GM21737 (cell line): ENCODE measurements at regions not wholly inside any gene's neighbourhood (a gene's known extent, or its start where the extent isn't known, plus 50 kb on each side); places are given as distances from the start of the nearest gene placed in this dataset.

Experiments
- ATAC-seq: cut with Tn5 transposase; IDR thresholded peaks from one replicate; pipeline ENCODE4 v1.9.1; 2021; ENCODE audit warnings: mild to moderate bottlenecking, moderate library complexity; ENCODE audit not compliant: unreplicated experiment

GRCh38 chr6:87815449-87815848 lies 113.4 kb upstream of the AKIRIN2 start:
- no peak for ATAC-seq

- no peak for ATAC-seq
These were observed 106.1 kb upstream of the AKIRIN2 start for GRCh38 chr6:87808005-87808757.

GRCh38 chr6:87807475-87807874 lies 105.4 kb upstream of the AKIRIN2 start:
- peak; percentile 73 for ATAC-seq

- no peak for ATAC-seq
These were observed 104.6 kb upstream of the AKIRIN2 start for GRCh38 chr6:87806635-87807034.

GRCh38 chr6:87806099-87806498 lies 104.1 kb upstream of the AKIRIN2 start:
- ATAC-seq = no peak

- no peak for ATAC-seq
These were observed 101.8 kb upstream of the AKIRIN2 start for GRCh38 chr6:87803791-87804190.

GRCh38 chr6:87799651-87800050 lies 97.6 kb upstream of the AKIRIN2 start:
- ATAC-seq = no peak

- ATAC-seq = no peak
These were observed 96.6 kb upstream of the AKIRIN2 start for GRCh38 chr6:87798393-87799278.

- no peak for ATAC-seq
These were observed 93.2 kb upstream of the AKIRIN2 start for GRCh38 chr6:87794922-87795885.

GRCh38 chr6:87793315-87793714 lies 91.3 kb upstream of the AKIRIN2 start:
- ATAC-seq = no peak

GRCh38 chr6:87791982-87792381 lies 89.9 kb upstream of the AKIRIN2 start:
- ATAC-seq = no peak

GRCh38 chr6:87791485-87791884 lies 89.5 kb upstream of the AKIRIN2 start:
- no peak for ATAC-seq

- no peak for ATAC-seq
These were observed 89.0 kb upstream of the AKIRIN2 start for GRCh38 chr6:87791029-87791428.

- no peak for ATAC-seq
These were observed 87.9 kb upstream of the AKIRIN2 start for GRCh38 chr6:87789900-87790290.

GRCh38 chr6:87789198-87789899 lies 87.3 kb upstream of the AKIRIN2 start:
- ATAC-seq = no peak

GRCh38 chr6:87788141-87788540 lies 86.1 kb upstream of the AKIRIN2 start:
- ATAC-seq = no peak

- no peak for ATAC-seq
These were observed 83.3 kb upstream of the AKIRIN2 start for GRCh38 chr6:87785229-87785862.

- ATAC-seq = no peak
These were observed 82.7 kb upstream of the AKIRIN2 start for GRCh38 chr6:87784690-87785089.

GRCh38 chr6:87784051-87784450 lies 82.0 kb upstream of the AKIRIN2 start:
- no peak for ATAC-seq

- ATAC-seq = no peak
These were observed 77.5 kb upstream of the AKIRIN2 start for GRCh38 chr6:87779542-87779941.
